ENCODE measurements at regions not wholly inside any gene's neighbourhood (a gene's known extent, or its start where the extent isn't known, plus 50 kb on each side); places are given as distances from the start of the nearest gene placed in this dataset.

DNA sequence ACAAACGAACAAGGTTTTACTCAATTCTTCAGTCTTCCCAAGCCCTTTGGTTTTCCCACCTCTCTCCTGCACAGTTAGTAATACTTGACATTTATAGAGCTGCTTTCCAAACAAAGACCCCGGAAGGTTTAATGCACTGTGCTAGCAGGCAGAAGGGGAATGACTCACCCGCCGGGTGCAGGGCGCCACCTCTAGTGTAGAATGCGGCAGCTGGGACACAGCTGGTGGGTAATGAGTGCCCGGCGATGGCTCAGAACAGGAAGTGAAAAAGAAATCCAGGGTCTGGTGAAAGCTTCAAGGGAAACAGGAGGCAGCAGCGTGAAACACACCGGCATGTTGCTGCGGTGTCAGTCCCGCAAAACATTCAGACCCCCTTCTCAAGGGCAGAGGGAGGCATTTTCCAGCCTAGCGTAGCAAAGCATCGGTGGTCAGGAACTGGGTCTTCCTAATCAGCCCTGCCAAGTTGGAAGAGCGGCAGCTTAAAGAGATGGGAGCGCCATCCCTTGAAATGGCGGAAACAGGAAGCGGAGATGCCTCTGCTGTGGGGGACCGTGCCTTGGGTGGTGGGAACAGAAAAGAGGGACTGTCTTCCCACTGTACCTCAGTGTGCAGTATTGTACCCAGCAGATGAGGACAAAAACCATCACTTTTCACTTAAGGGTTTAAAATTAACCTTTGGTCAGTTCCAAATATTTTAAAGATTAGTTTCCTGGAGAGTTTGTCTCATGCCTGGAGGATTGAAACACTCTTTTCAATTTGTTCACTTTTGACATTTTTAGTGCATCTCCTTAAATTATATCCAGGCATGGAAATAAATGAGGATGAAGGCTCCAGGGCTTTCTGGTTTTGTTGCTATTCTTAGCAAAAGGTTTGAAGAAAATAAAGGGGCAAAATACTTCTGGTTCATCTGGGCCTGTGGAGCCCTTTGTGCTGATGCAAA, 160.7 kb upstream of the MCTP2 start:
- TF ChIP-seq TCF4 (CRISPR knock-in tag; IDR thresholded peaks at IDR 0.05; ENCODE audit: borderline replicate concordance): no peak
- TF ChIP-seq, protein P1, sequence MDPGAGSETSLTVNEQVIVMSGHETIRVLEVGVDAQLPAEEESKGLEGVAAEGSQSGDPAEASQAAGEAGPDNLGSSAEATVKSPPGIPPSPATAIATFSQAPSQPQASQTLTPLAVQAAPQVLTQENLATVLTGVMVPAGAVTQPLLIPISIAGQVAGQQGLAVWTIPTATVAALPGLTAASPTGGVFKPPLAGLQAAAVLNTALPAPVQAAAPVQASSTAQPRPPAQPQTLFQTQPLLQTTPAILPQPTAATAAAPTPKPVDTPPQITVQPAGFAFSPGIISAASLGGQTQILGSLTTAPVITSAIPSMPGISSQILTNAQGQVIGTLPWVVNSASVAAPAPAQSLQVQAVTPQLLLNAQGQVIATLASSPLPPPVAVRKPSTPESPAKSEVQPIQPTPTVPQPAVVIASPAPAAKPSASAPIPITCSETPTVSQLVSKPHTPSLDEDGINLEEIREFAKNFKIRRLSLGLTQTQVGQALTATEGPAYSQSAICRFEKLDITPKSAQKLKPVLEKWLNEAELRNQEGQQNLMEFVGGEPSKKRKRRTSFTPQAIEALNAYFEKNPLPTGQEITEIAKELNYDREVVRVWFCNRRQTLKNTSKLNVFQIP (CRISPR knock-in tag; IDR thresholded peaks at IDR 0.05; ENCODE audit: borderline replicate concordance, low read depth): no peak
- no peak for TF ChIP-seq BACH2 (CRISPR knock-in tag; IDR thresholded peaks at IDR 0.05; ENCODE audit: borderline replicate concordance)
- no peak for TF ChIP-seq PPARA (CRISPR knock-in tag; IDR thresholded peaks at IDR 0.05; ENCODE audit: borderline replicate concordance)
- TF ChIP-seq, protein P2, sequence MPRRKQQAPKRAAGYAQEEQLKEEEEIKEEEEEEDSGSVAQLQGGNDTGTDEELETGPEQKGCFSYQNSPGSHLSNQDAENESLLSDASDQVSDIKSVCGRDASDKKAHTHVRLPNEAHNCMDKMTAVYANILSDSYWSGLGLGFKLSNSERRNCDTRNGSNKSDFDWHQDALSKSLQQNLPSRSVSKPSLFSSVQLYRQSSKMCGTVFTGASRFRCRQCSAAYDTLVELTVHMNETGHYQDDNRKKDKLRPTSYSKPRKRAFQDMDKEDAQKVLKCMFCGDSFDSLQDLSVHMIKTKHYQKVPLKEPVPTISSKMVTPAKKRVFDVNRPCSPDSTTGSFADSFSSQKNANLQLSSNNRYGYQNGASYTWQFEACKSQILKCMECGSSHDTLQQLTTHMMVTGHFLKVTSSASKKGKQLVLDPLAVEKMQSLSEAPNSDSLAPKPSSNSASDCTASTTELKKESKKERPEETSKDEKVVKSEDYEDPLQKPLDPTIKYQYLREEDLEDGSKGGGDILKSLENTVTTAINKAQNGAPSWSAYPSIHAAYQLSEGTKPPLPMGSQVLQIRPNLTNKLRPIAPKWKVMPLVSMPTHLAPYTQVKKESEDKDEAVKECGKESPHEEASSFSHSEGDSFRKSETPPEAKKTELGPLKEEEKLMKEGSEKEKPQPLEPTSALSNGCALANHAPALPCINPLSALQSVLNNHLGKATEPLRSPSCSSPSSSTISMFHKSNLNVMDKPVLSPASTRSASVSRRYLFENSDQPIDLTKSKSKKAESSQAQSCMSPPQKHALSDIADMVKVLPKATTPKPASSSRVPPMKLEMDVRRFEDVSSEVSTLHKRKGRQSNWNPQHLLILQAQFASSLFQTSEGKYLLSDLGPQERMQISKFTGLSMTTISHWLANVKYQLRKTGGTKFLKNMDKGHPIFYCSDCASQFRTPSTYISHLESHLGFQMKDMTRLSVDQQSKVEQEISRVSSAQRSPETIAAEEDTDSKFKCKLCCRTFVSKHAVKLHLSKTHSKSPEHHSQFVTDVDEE (CRISPR knock-in tag; IDR thresholded peaks at IDR 0.05): no peak
- no peak for TF ChIP-seq RARB (CRISPR knock-in tag; IDR thresholded peaks at IDR 0.05)
- TF ChIP-seq, protein P3, sequence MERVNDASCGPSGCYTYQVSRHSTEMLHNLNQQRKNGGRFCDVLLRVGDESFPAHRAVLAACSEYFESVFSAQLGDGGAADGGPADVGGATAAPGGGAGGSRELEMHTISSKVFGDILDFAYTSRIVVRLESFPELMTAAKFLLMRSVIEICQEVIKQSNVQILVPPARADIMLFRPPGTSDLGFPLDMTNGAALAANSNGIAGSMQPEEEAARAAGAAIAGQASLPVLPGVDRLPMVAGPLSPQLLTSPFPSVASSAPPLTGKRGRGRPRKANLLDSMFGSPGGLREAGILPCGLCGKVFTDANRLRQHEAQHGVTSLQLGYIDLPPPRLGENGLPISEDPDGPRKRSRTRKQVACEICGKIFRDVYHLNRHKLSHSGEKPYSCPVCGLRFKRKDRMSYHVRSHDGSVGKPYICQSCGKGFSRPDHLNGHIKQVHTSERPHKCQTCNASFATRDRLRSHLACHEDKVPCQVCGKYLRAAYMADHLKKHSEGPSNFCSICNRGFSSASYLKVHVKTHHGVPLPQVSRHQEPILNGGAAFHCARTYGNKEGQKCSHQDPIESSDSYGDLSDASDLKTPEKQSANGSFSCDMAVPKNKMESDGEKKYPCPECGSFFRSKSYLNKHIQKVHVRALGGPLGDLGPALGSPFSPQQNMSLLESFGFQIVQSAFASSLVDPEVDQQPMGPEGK (CRISPR knock-in tag; IDR thresholded peaks at IDR 0.05; ENCODE audit: borderline replicate concordance): no peak
- no peak for TF ChIP-seq ZNF8 (CRISPR knock-in tag; IDR thresholded peaks at IDR 0.05)
- TF ChIP-seq TOX (CRISPR knock-in tag; IDR thresholded peaks at IDR 0.05; ENCODE audit: borderline replicate concordance): no peak
- TF ChIP-seq OSR1 (CRISPR knock-in tag; IDR thresholded peaks at IDR 0.05): no peak
- TF ChIP-seq SNAI2 (CRISPR knock-in tag; IDR thresholded peaks at IDR 0.05): no peak
- TF ChIP-seq ZFP3 (CRISPR knock-in tag; IDR thresholded peaks at IDR 0.05): no peak
- TF ChIP-seq ZC3H10 (CRISPR knock-in tag; IDR thresholded peaks at IDR 0.05): no peak
- TF ChIP-seq, protein P4, sequence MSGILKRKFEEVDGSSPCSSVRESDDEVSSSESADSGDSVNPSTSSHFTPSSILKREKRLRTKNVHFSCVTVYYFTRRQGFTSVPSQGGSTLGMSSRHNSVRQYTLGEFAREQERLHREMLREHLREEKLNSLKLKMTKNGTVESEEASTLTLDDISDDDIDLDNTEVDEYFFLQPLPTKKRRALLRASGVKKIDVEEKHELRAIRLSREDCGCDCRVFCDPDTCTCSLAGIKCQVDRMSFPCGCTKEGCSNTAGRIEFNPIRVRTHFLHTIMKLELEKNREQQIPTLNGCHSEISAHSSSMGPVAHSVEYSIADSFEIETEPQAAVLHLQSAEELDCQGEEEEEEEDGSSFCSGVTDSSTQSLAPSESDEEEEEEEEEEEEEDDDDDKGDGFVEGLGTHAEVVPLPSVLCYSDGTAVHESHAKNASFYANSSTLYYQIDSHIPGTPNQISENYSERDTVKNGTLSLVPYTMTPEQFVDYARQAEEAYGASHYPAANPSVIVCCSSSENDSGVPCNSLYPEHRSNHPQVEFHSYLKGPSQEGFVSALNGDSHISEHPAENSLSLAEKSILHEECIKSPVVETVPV (CRISPR knock-in tag; IDR thresholded peaks at IDR 0.05): no peak
- TF ChIP-seq GLIS3 (CRISPR knock-in tag; IDR thresholded peaks at IDR 0.05): no peak
- TF ChIP-seq ARNTL (CRISPR knock-in tag; IDR thresholded peaks at IDR 0.05; ENCODE audit: borderline replicate concordance, low read depth): no peak
- TF ChIP-seq CSDC2 (CRISPR knock-in tag; IDR thresholded peaks at IDR 0.05): no peak
- TF ChIP-seq, protein P5, sequence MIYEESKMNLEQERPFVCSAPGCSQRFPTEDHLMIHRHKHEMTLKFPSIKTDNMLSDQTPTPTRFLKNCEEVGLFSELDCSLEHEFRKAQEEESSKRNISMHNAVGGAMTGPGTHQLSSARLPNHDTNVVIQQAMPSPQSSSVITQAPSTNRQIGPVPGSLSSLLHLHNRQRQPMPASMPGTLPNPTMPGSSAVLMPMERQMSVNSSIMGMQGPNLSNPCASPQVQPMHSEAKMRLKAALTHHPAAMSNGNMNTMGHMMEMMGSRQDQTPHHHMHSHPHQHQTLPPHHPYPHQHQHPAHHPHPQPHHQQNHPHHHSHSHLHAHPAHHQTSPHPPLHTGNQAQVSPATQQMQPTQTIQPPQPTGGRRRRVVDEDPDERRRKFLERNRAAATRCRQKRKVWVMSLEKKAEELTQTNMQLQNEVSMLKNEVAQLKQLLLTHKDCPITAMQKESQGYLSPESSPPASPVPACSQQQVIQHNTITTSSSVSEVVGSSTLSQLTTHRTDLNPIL (CRISPR knock-in tag; IDR thresholded peaks at IDR 0.05; ENCODE audit: low read depth): no peak
- TF ChIP-seq ISL1 (CRISPR knock-in tag; IDR thresholded peaks at IDR 0.05): no peak
- TF ChIP-seq ZNF70 (CRISPR knock-in tag; IDR thresholded peaks at IDR 0.05): no peak
- ATAC-seq: no peak; the same call in 2 of the 3 replicates

DNA sequence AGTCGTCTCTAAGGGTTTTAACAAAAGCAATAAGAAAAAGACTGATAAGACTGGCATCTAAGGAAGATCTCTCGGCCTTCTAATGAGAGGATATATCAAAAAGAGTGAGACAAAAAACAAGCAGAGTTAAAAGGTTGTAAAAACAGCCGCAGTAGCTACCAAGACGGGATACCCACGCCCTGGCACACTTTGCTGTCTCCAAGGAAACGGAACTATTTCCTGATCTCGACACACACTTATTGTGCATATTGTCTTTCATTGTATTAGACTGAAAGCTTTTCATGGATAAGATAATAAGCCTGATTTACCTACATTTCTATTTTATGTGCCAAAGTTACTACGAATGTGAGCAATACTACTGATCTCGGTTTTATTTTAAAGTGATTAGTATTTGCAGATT, 161.5 kb upstream of the MCTP2 start:
- ATAC-seq: no peak
- TF ChIP-seq ZNF70 (CRISPR knock-in tag; IDR thresholded peaks at IDR 0.05) (no peak), TCF4 (CRISPR knock-in tag; IDR thresholded peaks at IDR 0.05; ENCODE audit: borderline replicate concordance) (no peak), ZNF565 (CRISPR knock-in tag; conservative IDR thresholded peaks at IDR 0.05; ENCODE audit: low read depth) (no peak), ZFP30 (CRISPR knock-in tag; IDR thresholded peaks at IDR 0.05) (no peak), TOX (CRISPR knock-in tag; IDR thresholded peaks at IDR 0.05; ENCODE audit: borderline replicate concordance) (no peak), GLIS3 (CRISPR knock-in tag; IDR thresholded peaks at IDR 0.05) (no peak), PPARA (CRISPR knock-in tag; IDR thresholded peaks at IDR 0.05; ENCODE audit: borderline replicate concordance) (no peak), OSR1 (CRISPR knock-in tag; IDR thresholded peaks at IDR 0.05) (no peak), RARB (CRISPR knock-in tag; IDR thresholded peaks at IDR 0.05) (no peak), ZNF8 (CRISPR knock-in tag; IDR thresholded peaks at IDR 0.05) (no peak)
- TF ChIP-seq, protein P1 (CRISPR knock-in tag; IDR thresholded peaks at IDR 0.05; ENCODE audit: borderline replicate concordance, low read depth): no peak
- TF ChIP-seq, protein P2 (CRISPR knock-in tag; IDR thresholded peaks at IDR 0.05): no peak
- TF ChIP-seq, protein P4 (CRISPR knock-in tag; IDR thresholded peaks at IDR 0.05): no peak
